SK-N-SH (cell line): ENCODE measurements at regions not wholly inside any gene's neighbourhood (a gene's known extent, or its start where the extent isn't known, plus 50 kb on each side); places are given as distances from the start of the nearest gene placed in this dataset.
A peak's percentile ranks its signal among the peaks of the same experiment; 100 is the strongest.

Experiments used
- CTCF ChIA-PET: fragments of 300-600, 350-600 bp; formaldehyde crosslinking; extraction: SDS; loops from one replicate; lab custom pipeline; 2021; lab: Yijun Ruan, JAX
- POLR2A ChIA-PET: fragments of 350-600 bp; sonication (Branson Sonifier 250); formaldehyde crosslinking; extraction: SDS; loops from one replicate; lab custom pipeline; 2020; ENCODE audit warnings: antibody characterized with exemption, inconsistent platforms; lab: Yijun Ruan, JAX
- DNase-seq: peaks from one replicate; pipeline ENCODE4 v3.0.0; 2012
- H2AFZ ChIP-seq: fragments of 200-600 bp; sonication (generic); 2 replicates; pipeline ENCODE4 v1.8.1; 2016; ENCODE audit warnings: antibody characterized with exemption, mild to moderate bottlenecking, low read depth
- H3F3A ChIP-seq: fragments of 200-600 bp; sonication (generic); replicated peaks from 2 replicates; pipeline ENCODE3; 2016; ENCODE audit warnings: antibody characterized with exemption, mild to moderate bottlenecking; ENCODE audit not compliant: insufficient read depth
- H3K27ac ChIP-seq, 2 experiments: fragments of 200-500 bp in 1 of 2; fragments of 200-600 bp in 1 of 2; sonication (Bioruptor generic) in 1 of 2; sonication (generic), shearing (Covaris generic) in 1 of 2; 2 replicates each; pipeline versions ENCODE4 v1.5.1 to v1.6.1; 2014 to 2016; ENCODE audit warnings: low read depth in 2 of 2, inconsistent platforms in 1 of 2, low read length in 1 of 2, mild to moderate bottlenecking in 1 of 2, mixed read lengths in 1 of 2
- H3K27me3 ChIP-seq: fragments of 200-600 bp; sonication (generic), shearing (Covaris generic); 2 replicates; pipeline ENCODE4 v1.6.1; 2016; ENCODE audit warnings: mixed run types; ENCODE audit not compliant: insufficient read depth
- H3K36me3 ChIP-seq, 2 experiments: fragments of 200-500 bp in 1 of 2; fragments of 200-600 bp in 1 of 2; sonication (Bioruptor generic) in 1 of 2; sonication (generic) in 1 of 2; replicated peaks in 1 of 2; 2 replicates each; pipeline versions ENCODE3 to v1.5.1; 2014 to 2016; ENCODE audit warnings: low read length in 1 of 2, mild to moderate bottlenecking in 1 of 2; ENCODE audit not compliant: insufficient read depth in 2 of 2, control insufficient read depth in 1 of 2
- H3K4me1 ChIP-seq, 2 experiments: fragments of 200-500 bp in 1 of 2; fragments of 200-600 bp in 1 of 2; sonication (Bioruptor generic) in 1 of 2; sonication (generic), shearing (Covaris generic) in 1 of 2; 2 replicates each; pipeline versions ENCODE4 v1.5.1 to v1.6.1; 2014 to 2016; ENCODE audit warnings: low read depth in 1 of 2, low read length in 1 of 2, mixed run types in 1 of 2; ENCODE audit not compliant: insufficient read depth in 2 of 2, control insufficient read depth in 1 of 2
- H3K4me2 ChIP-seq: fragments of 200-600 bp; sonication (generic), shearing (Covaris generic); 2 replicates; pipeline ENCODE4 v1.6.1; 2017; ENCODE audit warnings: mixed run types
- H3K4me3 ChIP-seq, 2 experiments: fragments of 200-500 bp in 1 of 2; fragments of 200-600 bp in 1 of 2; sonication (Bioruptor generic) in 1 of 2; sonication (generic), shearing (Covaris generic) in 1 of 2; 2 replicates each; pipeline versions ENCODE4 v1.5.1 to v1.8.1; 2014 to 2016; ENCODE audit warnings: low read depth in 2 of 2, inconsistent platforms in 1 of 2, low read length in 1 of 2, mild to moderate bottlenecking in 1 of 2, mixed read lengths in 1 of 2, moderate library complexity in 1 of 2
- H3K79me2 ChIP-seq: fragments of 200-600 bp; sonication (generic); 2 replicates; pipeline ENCODE4 v1.8.1; 2017; ENCODE audit warnings: mild to moderate bottlenecking; ENCODE audit not compliant: insufficient read depth
- H3K9ac ChIP-seq: fragments of 200-600 bp; sonication (generic); 2 replicates; pipeline ENCODE4 v1.6.1; 2017; ENCODE audit warnings: mixed run types
- H3K9me2 ChIP-seq: fragments of 200-600 bp; sonication (generic); 2 replicates; pipeline ENCODE4 v1.6.1; 2017; ENCODE audit warnings: mixed run types
- H3K9me3 ChIP-seq: fragments of 200-600 bp; sonication (generic); 2 replicates; pipeline ENCODE4 v1.6.1; 2017; ENCODE audit warnings: mixed run types, mild to moderate bottlenecking, moderate library complexity
- H4K20me1 ChIP-seq: fragments of 200-600 bp; sonication (generic); 2 replicates; pipeline ENCODE4 v1.6.1; 2017; ENCODE audit warnings: mild to moderate bottlenecking, mixed run types; ENCODE audit not compliant: insufficient read depth
- CHD2 ChIP-seq: fragments of 150-350 bp; IDR thresholded peaks from 2 replicates; pipeline ENCODE4 v1.6.1; 2018; ENCODE audit warnings: low read length; ENCODE audit not compliant: partially characterized antibody
- ELF1 ChIP-seq: IDR thresholded peaks from 2 replicates; pipeline ENCODE4 v1.4.0; 2012
- EP300 ChIP-seq, 2 experiments: IDR thresholded peaks; 2 replicates each; pipeline versions ENCODE4 v1.4.0 to v1.6.1; 2012; ENCODE audit warnings: borderline replicate concordance in 1 of 2, low read depth in 1 of 2, low read length in 1 of 2
- EZH2phosphoT487 ChIP-seq: fragments of 200-600 bp; sonication (generic); IDR thresholded peaks from 2 replicates; pipeline ENCODE4 v1.6.1; 2017; ENCODE audit warnings: low read depth, mixed run types, mild to moderate bottlenecking, antibody characterized with exemption, moderate library complexity, borderline replicate concordance
- FOSL2 ChIP-seq: IDR thresholded peaks from 2 replicates; pipeline ENCODE4 v1.4.0; 2012; ENCODE audit warnings: low read depth, mild to moderate bottlenecking, moderate library complexity, borderline replicate concordance
- FOXJ3 ChIP-seq: sonication (generic); formaldehyde crosslinking; IDR thresholded peaks from 2 replicates; pipeline ENCODE4 v1.5.1; 2020; ENCODE audit warnings: mild to moderate bottlenecking, missing genetic modification reagents
- FOXM1 ChIP-seq: IDR thresholded peaks from 2 replicates; pipeline ENCODE4 v1.4.0; 2012; ENCODE audit warnings: low read depth, mild to moderate bottlenecking
- GATA2 ChIP-seq: sonication (generic); formaldehyde crosslinking; IDR thresholded peaks from 2 replicates; pipeline ENCODE4 v1.5.0; 2020; ENCODE audit warnings: mild to moderate bottlenecking, missing genetic modification reagents
- IRF3 ChIP-seq: fragments of 150-350 bp; IDR thresholded peaks from 2 replicates; pipeline ENCODE4 v1.6.1; 2016; ENCODE audit warnings: mild to moderate bottlenecking, low read depth, low read length
- MAX ChIP-seq: IDR thresholded peaks from 2 replicates; pipeline ENCODE4 v1.4.0; 2012; ENCODE audit warnings: low read depth
- MXI1 ChIP-seq: IDR thresholded peaks from 2 replicates; pipeline ENCODE4 v1.6.1; 2012; ENCODE audit warnings: mild to moderate bottlenecking, low read depth, low read length, improper control_type of control experiment
- NFIC ChIP-seq: IDR thresholded peaks from 2 replicates; pipeline ENCODE4 v1.4.0; 2012; ENCODE audit warnings: borderline replicate concordance
- NRF1 ChIP-seq: IDR thresholded peaks from 2 replicates; pipeline ENCODE4 v1.6.1; 2012; ENCODE audit warnings: low read depth, mild to moderate bottlenecking, low read length
- RAD21 ChIP-seq: IDR thresholded peaks from 2 replicates; pipeline ENCODE4 v1.6.1; 2012; ENCODE audit warnings: mild to moderate bottlenecking, low read length
- RCOR1 ChIP-seq: fragments of 150-350 bp; IDR thresholded peaks from 2 replicates; pipeline ENCODE4 v1.6.1; 2017; ENCODE audit warnings: antibody characterized with exemption, low read length
- RFX5 ChIP-seq: IDR thresholded peaks from 2 replicates; pipeline ENCODE4 v1.6.1; 2012; ENCODE audit warnings: mild to moderate bottlenecking, improper control_type of control experiment, low read length
- SMC3 ChIP-seq: IDR thresholded peaks from 2 replicates; pipeline ENCODE4 v1.6.1; 2012; ENCODE audit warnings: low read depth, low read length, improper control_type of control experiment
- WGBS: methylation state at CpG from one replicate; pipeline ENCODE4 v1.1.6; 2017; ENCODE audit warnings: low lambda C conversion rate; 5-methylcytosine and 5-hydroxymethylcytosine counted together
- TF ChIP-seq, protein P1 (sequence below): fragments of 200-600 bp; sonication (generic); IDR thresholded peaks from 2 replicates; pipeline ENCODE4 v1.6.1; 2017; ENCODE audit warnings: antibody characterized with exemption, mild to moderate bottlenecking, moderate library complexity

DNA sequence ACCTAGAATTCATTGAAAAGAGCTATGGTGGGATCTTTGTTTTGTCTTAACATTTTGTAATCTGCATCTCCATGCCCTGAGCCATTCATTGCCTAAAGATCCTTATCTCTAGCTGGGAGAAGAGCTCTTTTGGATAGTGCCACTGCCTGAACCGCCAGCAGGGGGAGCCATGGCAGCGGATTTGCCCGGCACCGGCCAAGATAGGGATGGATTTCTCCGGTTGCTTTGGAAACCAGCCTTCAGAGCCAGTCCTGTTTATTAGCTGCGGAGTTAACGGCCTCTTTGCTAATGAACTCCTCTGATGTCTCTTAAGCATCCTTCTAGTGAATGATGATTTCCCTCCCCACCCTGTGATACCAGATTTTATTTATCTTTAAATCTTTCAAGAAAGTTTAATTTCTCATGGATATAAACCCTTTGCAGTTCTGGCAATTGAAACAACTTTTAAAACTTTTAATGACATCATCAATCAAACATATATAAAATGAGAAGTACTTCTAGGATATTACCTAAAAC, 58.2 kb upstream of the LYZL2 start:
- Histone ChIP-seq H3K27me3 (no peaks in the 10 kb centered on the region; the same call in 1 of the 2 replicates), H3F3A (no peaks in the 10 kb centered on the region), H2AFZ (no peak overlapping the region), H3K9ac (no peak overlapping the region), H3K27ac (no peak overlapping the region), H3K79me2 (no peaks in the 10 kb centered on the region), H3K36me3 (no peaks in the 10 kb centered on the region), H3K4me2 (no peak overlapping the region), H3K4me1 (no peaks in the 10 kb centered on the region; a peak in 1 of 4 replicates), H3K4me3 (peak overlapping the region in 1 of 2 experiments; percentile 23; a peak in 1 of 4 replicates), H3K9me2 (no peaks in the 10 kb centered on the region), H3K9me3 (no peaks in the 10 kb centered on the region), H4K20me1 (no peaks in the 10 kb centered on the region)
- ChIA-PET CTCF (interaction anchor here (0.6 to 3.7 kb wide), 31 partner anchors 9 to 1126 kb away, joined by 3 to 24 read pairs (median 4); no protein-coding TSS in a partner anchor), POLR2A (no interaction called here)
- peak; percentile 79 for DNase-seq
- whole genome bisulfite sequencing = 2% methylated on average over 7 of the region's 7 CpGs
- TF ChIP-seq RFX5 = no peak
- TF ChIP-seq FOXJ3 (CRISPR knock-in tag) = no peak
- TF ChIP-seq, protein P1, sequence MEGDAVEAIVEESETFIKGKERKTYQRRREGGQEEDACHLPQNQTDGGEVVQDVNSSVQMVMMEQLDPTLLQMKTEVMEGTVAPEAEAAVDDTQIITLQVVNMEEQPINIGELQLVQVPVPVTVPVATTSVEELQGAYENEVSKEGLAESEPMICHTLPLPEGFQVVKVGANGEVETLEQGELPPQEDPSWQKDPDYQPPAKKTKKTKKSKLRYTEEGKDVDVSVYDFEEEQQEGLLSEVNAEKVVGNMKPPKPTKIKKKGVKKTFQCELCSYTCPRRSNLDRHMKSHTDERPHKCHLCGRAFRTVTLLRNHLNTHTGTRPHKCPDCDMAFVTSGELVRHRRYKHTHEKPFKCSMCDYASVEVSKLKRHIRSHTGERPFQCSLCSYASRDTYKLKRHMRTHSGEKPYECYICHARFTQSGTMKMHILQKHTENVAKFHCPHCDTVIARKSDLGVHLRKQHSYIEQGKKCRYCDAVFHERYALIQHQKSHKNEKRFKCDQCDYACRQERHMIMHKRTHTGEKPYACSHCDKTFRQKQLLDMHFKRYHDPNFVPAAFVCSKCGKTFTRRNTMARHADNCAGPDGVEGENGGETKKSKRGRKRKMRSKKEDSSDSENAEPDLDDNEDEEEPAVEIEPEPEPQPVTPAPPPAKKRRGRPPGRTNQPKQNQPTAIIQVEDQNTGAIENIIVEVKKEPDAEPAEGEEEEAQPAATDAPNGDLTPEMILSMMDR = peak; percentile 92
- TF ChIP-seq IRF3 = no peak; the same call in 1 of the 2 replicates
- no peak for TF ChIP-seq RCOR1
- TF ChIP-seq MAX = no peak
- no peak for TF ChIP-seq FOXM1
- no peak for TF ChIP-seq EZH2phosphoT487
- peak; percentile 93 for TF ChIP-seq GATA2 (CRISPR knock-in tag)
- TF ChIP-seq ELF1 = no peak
- no peak for TF ChIP-seq MXI1
- TF ChIP-seq SMC3 = peak; percentile 74
- no peak for TF ChIP-seq NFIC
- peak; percentile 85 for TF ChIP-seq RAD21
- TF ChIP-seq NRF1 = no peak
- no peak for TF ChIP-seq FOSL2
- no peak for TF ChIP-seq EP300 (IDR thresholded peaks at IDR 0.05; ENCODE audit: borderline replicate concordance in 1 of 2, low read depth in 1 of 2, low read length in 1 of 2)
- peak; percentile 17 for TF ChIP-seq CHD2
